ENCODE measurements at regions not wholly inside any gene's neighbourhood (a gene's known extent, or its start where the extent isn't known, plus 50 kb on each side); places are given as distances from the start of the nearest gene placed in this dataset.

- no peak for TF ChIP-seq CTCF (IDR thresholded peaks at IDR 0.05 in 4 of 5, conservative IDR thresholded peaks at IDR 0.05 in 1 of 5)
- TF ChIP-seq POLR2A (IDR thresholded peaks at IDR 0.05), result no peak
Measured at GRCh38 chr7:109545686-109546085, 976.0 kb downstream of the DNAJB9 start.
